Right renal pelvis (tissue), 4 donors: ENCODE measurements at regions not wholly inside any gene's neighbourhood (a gene's known extent, or its start where the extent isn't known, plus 50 kb on each side); places are given as distances from the start of the nearest gene placed in this dataset.

Experiments used
- DNase-seq, 4 donors: peaks; one replicate each; pipeline ENCODE4 v3.0.0-alpha.2; 2013; ENCODE audit warnings: low read depth in 4 of 4, low spot score in 3 of 4, missing footprints in 1 of 4

GRCh38 chr15:62976301-62976881 lies 66.2 kb upstream of the TPM1 start:
- no peak for DNase-seq

- no peak for DNase-seq
Measured at GRCh38 chr15:62977952-62978811, 64.4 kb upstream of the TPM1 start.

GRCh38 chr15:62979252-62979651 lies 63.3 kb upstream of the TPM1 start:
- DNase-seq, result no peak

GRCh38 chr15:62981071-62981470 lies 61.5 kb upstream of the TPM1 start:
- no peak for DNase-seq

GRCh38 chr15:62983956-62984355 lies 58.6 kb upstream of the TPM1 start:
- no peak for DNase-seq

GRCh38 chr15:62985768-62986167 lies 56.8 kb upstream of the TPM1 start:
- DNase-seq, result no peak

GRCh38 chr15:62986948-62987347 lies 55.6 kb upstream of the TPM1 start:
- no peak for DNase-seq

GRCh38 chr15:62988701-62989100 lies 53.8 kb upstream of the TPM1 start:
- no peak for DNase-seq

- no peak for DNase-seq
Measured at GRCh38 chr15:62989366-62990055, 53.0 kb upstream of the TPM1 start.

- no peak for DNase-seq
Measured at GRCh38 chr15:62991698-62992097, 50.8 kb upstream of the TPM1 start.

- no peak for DNase-seq
Measured at GRCh38 chr15:62992302-62992701, 50.2 kb upstream of the TPM1 start.
